GM23338 (cell line): ENCODE measurements at regions not wholly inside any gene's neighbourhood (a gene's known extent, or its start where the extent isn't known, plus 50 kb on each side); places are given as distances from the start of the nearest gene placed in this dataset.

ENCODE experiments used
- ATAC-seq: fragments of 200-7000 bp; cut with Tn5 transposase; 3 replicates; pipeline ENCODE4 v1.9.1; 2020
- DNase-seq: peaks from one replicate; pipeline ENCODE4 v3.0.0-alpha.2; 2015; ENCODE audit warnings: low spot score
- H2AFZ ChIP-seq: fragments of 200-600 bp; sonication (generic); 2 replicates; pipeline ENCODE4 v1.8.0; 2016; ENCODE audit warnings: antibody characterized with exemption, mild to moderate bottlenecking, moderate library complexity
- H3F3A ChIP-seq: fragments of 200-600 bp; sonication (generic); replicated peaks from 2 replicates; pipeline ENCODE4 v1.8.0; 2017; ENCODE audit warnings: antibody characterized with exemption, mixed run types, low read depth
- H3K27ac ChIP-seq: fragments of 200-600 bp; sonication (generic); 2 replicates; pipeline ENCODE4 v1.6.1; 2016; ENCODE audit warnings: low read depth
- H3K27me3 ChIP-seq: fragments of 200-600 bp; sonication (generic); 2 replicates; pipeline ENCODE4 v1.8.0; 2016; ENCODE audit warnings: mild to moderate bottlenecking, mixed run types, moderate library complexity; ENCODE audit not compliant: insufficient read depth
- H3K36me3 ChIP-seq: fragments of 200-600 bp; sonication (generic); 2 replicates; pipeline ENCODE4 v1.8.0; 2016; ENCODE audit warnings: mild to moderate bottlenecking; ENCODE audit not compliant: insufficient read depth
- H3K4me1 ChIP-seq: fragments of 200-600 bp; sonication (generic); 2 replicates; pipeline ENCODE4 v1.8.0; 2016; ENCODE audit warnings: mild to moderate bottlenecking, moderate library complexity; ENCODE audit not compliant: insufficient read depth
- H3K4me2 ChIP-seq: fragments of 200-600 bp; sonication (generic); 2 replicates; pipeline ENCODE4 v1.7.1; 2017; ENCODE audit warnings: mixed run types
- H3K4me3 ChIP-seq: fragments of 200-600 bp; sonication (generic); 2 replicates; pipeline ENCODE4 v1.6.1; 2016; ENCODE audit warnings: mixed run types
- H3K79me2 ChIP-seq: fragments of 200-600 bp; sonication (generic); replicated peaks from 2 replicates; pipeline ENCODE4 v1.8.0; 2017; ENCODE audit warnings: mild to moderate bottlenecking; ENCODE audit not compliant: insufficient read depth
- H3K9me2 ChIP-seq: fragments of 200-600 bp; sonication (generic); 2 replicates; pipeline ENCODE4 v1.8.0; 2017; ENCODE audit not compliant: insufficient read depth
- H4K20me1 ChIP-seq: fragments of 200-600 bp; sonication (generic); replicated peaks from 2 replicates; pipeline ENCODE4 v1.8.0; 2017; ENCODE audit warnings: mild to moderate bottlenecking; ENCODE audit not compliant: insufficient read depth
- H3K27ac Mint-ChIP-seq: 2 replicates; pipeline ENCODE4 v1.8.0; 2020; ENCODE audit warnings: inconsistent platforms, mild to moderate bottlenecking, moderate library complexity, mixed read lengths
- H3K27me3 Mint-ChIP-seq: 3 replicates; pipeline ENCODE4 v1.8.0; 2022; ENCODE audit warnings: low read depth, mild to moderate bottlenecking, moderate library complexity, mixed read lengths, inconsistent platforms; ENCODE audit not compliant: insufficient read depth, poor library complexity
- H3K36me3 Mint-ChIP-seq: 3 replicates; pipeline ENCODE4 v1.8.0; 2021; ENCODE audit warnings: low read depth, mild to moderate bottlenecking, inconsistent platforms, moderate library complexity, mixed read lengths
- H3K4me1 Mint-ChIP-seq: 3 replicates; pipeline ENCODE4 v1.8.0; 2020; ENCODE audit warnings: mild to moderate bottlenecking, inconsistent platforms, mixed read lengths
- H3K4me3 Mint-ChIP-seq: 3 replicates; pipeline ENCODE4 v1.8.0; 2021; ENCODE audit warnings: moderate library complexity, mild to moderate bottlenecking, inconsistent platforms, mixed read lengths
- H3K9me3 Mint-ChIP-seq: 3 replicates; pipeline ENCODE4 v1.8.0; 2020; ENCODE audit warnings: moderate library complexity, mild to moderate bottlenecking, inconsistent platforms, mixed read lengths
- NANOG ChIP-seq: IDR thresholded peaks from 2 replicates; pipeline ENCODE4 v1.6.1; 2016; ENCODE audit warnings: antibody characterized with exemption, borderline replicate concordance
- POLR2AphosphoS5 ChIP-seq: IDR thresholded peaks from 2 replicates; pipeline ENCODE4 v1.6.1; 2016; ENCODE audit warnings: antibody characterized with exemption, low read depth
- ZNF331 ChIP-seq: fragments of 250-450 bp; sonication (Bioruptor Pico); IDR thresholded peaks from 2 replicates; pipeline ENCODE4 v1.5.0; 2020; ENCODE audit warnings: low read depth, mild to moderate bottlenecking, moderate library complexity
- TF ChIP-seq, protein P1 (sequence below): fragments of 250-450 bp; sonication (Bioruptor Pico); IDR thresholded peaks from 2 replicates; pipeline ENCODE4 v1.5.0; 2020; ENCODE audit warnings: mild to moderate bottlenecking, moderate library complexity

DNA sequence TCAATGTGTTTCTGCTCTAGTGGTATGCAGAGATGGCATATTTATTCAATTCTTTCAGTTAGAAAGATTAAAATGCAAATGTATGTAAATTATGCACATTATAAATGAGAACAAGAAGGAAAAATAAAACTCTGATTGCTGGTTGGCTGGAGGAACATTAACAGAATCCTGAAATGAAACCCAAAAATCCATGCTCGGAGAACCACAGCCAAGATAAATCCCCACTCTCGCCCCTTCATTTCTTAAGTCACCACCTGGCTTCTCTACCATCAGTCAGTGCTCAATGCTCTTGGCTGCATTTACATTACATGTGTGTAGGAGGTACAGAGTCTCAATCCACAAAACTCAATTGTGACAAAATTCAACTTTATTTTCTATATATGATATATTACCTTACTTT, 184.9 kb downstream of the TRIM36 start (continued):
- TF ChIP-seq, protein P1, sequence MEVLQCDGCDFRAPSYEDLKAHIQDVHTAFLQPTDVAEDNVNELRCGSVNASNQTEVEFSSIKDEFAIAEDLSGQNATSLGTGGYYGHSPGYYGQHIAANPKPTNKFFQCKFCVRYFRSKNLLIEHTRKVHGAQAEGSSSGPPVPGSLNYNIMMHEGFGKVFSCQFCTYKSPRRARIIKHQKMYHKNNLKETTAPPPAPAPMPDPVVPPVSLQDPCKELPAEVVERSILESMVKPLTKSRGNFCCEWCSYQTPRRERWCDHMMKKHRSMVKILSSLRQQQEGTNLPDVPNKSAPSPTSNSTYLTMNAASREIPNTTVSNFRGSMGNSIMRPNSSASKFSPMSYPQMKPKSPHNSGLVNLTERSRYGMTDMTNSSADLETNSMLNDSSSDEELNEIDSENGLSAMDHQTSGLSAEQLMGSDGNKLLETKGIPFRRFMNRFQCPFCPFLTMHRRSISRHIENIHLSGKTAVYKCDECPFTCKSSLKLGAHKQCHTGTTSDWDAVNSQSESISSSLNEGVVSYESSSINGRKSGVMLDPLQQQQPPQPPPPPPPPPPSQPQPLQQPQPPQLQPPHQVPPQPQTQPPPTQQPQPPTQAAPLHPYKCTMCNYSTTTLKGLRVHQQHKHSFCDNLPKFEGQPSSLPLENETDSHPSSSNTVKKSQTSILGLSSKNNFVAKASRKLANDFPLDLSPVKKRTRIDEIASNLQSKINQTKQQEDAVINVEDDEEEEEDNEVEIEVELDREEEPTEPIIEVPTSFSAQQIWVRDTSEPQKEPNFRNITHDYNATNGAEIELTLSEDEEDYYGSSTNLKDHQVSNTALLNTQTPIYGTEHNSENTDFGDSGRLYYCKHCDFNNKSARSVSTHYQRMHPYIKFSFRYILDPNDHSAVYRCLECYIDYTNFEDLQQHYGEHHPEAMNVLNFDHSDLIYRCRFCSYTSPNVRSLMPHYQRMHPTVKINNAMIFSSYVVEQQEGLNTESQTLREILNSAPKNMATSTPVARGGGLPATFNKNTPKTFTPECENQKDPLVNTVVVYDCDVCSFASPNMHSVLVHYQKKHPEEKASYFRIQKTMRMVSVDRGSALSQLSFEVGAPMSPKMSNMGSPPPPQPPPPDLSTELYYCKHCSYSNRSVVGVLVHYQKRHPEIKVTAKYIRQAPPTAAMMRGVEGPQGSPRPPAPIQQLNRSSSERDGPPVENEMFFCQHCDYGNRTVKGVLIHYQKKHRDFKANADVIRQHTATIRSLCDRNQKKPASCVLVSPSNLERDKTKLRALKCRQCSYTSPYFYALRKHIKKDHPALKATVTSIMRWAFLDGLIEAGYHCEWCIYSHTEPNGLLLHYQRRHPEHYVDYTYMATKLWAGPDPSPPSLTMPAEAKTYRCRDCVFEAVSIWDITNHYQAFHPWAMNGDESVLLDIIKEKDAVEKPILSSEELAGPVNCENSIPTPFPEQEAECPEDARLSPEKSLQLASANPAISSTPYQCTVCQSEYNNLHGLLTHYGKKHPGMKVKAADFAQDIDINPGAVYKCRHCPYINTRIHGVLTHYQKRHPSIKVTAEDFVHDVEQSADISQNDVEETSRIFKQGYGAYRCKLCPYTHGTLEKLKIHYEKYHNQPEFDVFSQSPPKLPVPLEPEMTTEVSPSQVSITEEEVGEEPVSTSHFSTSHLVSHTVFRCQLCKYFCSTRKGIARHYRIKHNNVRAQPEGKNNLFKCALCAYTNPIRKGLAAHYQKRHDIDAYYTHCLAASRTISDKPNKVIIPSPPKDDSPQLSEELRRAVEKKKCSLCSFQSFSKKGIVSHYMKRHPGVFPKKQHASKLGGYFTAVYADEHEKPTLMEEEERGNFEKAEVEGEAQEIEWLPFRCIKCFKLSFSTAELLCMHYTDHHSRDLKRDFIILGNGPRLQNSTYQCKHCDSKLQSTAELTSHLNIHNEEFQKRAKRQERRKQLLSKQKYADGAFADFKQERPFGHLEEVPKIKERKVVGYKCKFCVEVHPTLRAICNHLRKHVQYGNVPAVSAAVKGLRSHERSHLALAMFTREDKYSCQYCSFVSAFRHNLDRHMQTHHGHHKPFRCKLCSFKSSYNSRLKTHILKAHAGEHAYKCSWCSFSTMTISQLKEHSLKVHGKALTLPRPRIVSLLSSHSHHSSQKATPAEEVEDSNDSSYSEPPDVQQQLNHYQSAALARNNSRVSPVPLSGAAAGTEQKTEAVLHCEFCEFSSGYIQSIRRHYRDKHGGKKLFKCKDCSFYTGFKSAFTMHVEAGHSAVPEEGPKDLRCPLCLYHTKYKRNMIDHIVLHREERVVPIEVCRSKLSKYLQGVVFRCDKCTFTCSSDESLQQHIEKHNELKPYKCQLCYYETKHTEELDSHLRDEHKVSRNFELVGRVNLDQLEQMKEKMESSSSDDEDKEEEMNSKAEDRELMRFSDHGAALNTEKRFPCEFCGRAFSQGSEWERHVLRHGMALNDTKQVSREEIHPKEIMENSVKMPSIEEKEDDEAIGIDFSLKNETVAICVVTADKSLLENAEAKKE (CRISPR knock-in tag): no peak
- no peak for TF ChIP-seq NANOG

DNA sequence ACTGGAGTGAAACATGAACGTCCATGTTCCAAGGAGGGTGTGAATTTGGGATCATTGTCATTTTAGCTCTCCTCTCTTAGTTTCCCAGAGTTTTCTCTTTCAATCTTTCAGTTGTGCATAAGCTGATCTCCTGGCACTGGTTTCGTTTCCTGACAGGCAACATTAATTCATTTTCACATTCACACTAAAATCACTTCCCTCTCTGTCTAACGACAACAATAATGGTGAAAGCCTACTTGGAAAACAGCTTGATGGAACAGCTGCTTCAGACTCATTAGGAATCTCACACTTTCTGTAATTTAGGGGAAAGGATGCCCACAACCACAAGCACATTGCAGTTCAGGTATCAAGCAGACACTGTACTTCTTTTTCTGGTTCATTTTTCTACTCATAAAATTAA, 188.6 kb downstream of the TRIM36 start:
- Mint-ChIP-seq H3K36me3 (no peaks in the 10 kb centered on the region), H3K4me1 (no peaks in the 10 kb centered on the region)
- no peak for TF ChIP-seq ZNF331 (CRISPR knock-in tag)
- TF ChIP-seq POLR2AphosphoS5: no peak
- TF ChIP-seq, protein P1 (CRISPR knock-in tag): no peak

More for the DNA sequence above, 188.6 kb downstream of the TRIM36 start:
- Histone ChIP-seq H3K4me2 (no peak overlapping the region), H3K36me3 (no peaks in the 10 kb centered on the region), H2AFZ (no peak overlapping the region), H3K4me1 (no peaks in the 10 kb centered on the region), H3K4me3 (no peak overlapping the region), H3F3A (no peaks in the 10 kb centered on the region), H3K9me2 (peaks cover 8% of the 10 kb centered on the region), H3K27me3 (no peaks in the 10 kb centered on the region), H3K79me2 (no peaks in the 10 kb centered on the region), H3K27ac (no peak overlapping the region), H4K20me1 (no peaks in the 10 kb centered on the region)
- Mint-ChIP-seq H3K4me3 (no peak overlapping the region), H3K27ac (no peak overlapping the region), H3K9me3 (0 out of 3 replicates have a peak, but pooled peaks cover 5% of the 10 kb centered on the region), H3K27me3 (no peaks in the 10 kb centered on the region)
- no peak for DNase-seq
- ATAC-seq: no peak
